ENCODE measurements at regions not wholly inside any gene's neighbourhood (a gene's known extent, or its start where the extent isn't known, plus 50 kb on each side); places are given as distances from the start of the nearest gene placed in this dataset.

GRCh38 chr10:84676536-84676935 is 348.1 kb downstream of the CCSER2 start:
- TF ChIP-seq CTCF (IDR thresholded peaks at IDR 0.05; ENCODE audit: control extremely low read depth, extremely low read depth, low read depth, missing control alignments): no peak
- no peak for DNase-seq (ENCODE audit: extremely low spot score)
- ChIA-PET POLR2A (no interaction called here), CTCF (interaction anchor here (1.7 kb wide), 1 partner anchor 9 kb away, joined by 6 read pairs; no protein-coding TSS in a partner anchor)

DNA sequence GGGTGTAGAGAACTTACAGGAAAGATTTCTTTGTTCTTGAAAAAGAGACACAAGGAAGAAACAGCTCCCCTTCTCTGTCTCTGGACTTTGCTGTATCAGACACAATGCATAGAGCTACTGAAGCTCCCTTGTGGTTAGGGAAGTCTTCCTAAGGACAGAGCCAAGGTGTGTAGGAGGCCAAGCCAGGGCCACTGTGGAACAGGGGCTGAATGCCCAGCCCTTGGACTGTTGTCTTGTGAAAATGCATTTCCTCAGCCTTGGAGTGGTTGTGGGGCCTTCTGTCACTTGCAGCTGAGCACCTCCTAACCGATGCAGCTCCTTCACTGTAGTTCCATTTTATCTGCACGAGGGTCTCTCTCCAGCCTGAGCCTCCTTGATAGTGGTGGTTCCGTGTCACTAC is 353.4 kb downstream of the CCSER2 start:
- POLR2A ChIA-PET: no interaction called here
- CTCF ChIA-PET: interaction anchor here (3.4 kb wide), 1 partner anchor 11 kb away, joined by 15 read pairs; no protein-coding TSS in a partner anchor
- TF ChIP-seq CTCF (IDR thresholded peaks at IDR 0.05; ENCODE audit: control extremely low read depth, extremely low read depth, low read depth, missing control alignments): no peak
- DNase-seq (ENCODE audit: extremely low spot score): no peak

DNA sequence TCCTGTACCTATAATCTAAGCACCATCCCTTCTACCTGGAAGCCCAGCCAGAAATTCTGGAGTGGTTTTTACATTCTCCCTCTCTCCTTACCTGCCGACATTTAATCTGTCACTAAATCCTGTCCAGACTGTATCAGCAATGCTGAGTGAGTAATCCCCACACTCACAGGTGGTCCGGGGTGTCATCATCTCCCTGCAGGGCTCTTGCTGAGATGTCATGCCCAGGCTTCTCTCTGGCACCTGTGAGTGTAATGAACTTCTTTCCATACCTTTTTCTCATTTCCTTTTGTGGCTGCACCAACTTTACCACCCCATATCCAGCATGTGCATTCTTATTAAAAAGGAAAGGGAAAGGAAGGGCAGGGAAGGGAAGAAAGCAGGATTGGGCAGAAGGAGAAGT is 355.2 kb downstream of the CCSER2 start:
- CTCF ChIA-PET: interaction anchor here (1.2 kb wide), 1 partner anchor 10 kb away, joined by 4 read pairs; no protein-coding TSS in a partner anchor
- POLR2A ChIA-PET: no interaction called here
- no peak for DNase-seq (ENCODE audit: extremely low spot score)
- no peak for TF ChIP-seq CTCF (IDR thresholded peaks at IDR 0.05; ENCODE audit: control extremely low read depth, extremely low read depth, low read depth, missing control alignments)

DNA sequence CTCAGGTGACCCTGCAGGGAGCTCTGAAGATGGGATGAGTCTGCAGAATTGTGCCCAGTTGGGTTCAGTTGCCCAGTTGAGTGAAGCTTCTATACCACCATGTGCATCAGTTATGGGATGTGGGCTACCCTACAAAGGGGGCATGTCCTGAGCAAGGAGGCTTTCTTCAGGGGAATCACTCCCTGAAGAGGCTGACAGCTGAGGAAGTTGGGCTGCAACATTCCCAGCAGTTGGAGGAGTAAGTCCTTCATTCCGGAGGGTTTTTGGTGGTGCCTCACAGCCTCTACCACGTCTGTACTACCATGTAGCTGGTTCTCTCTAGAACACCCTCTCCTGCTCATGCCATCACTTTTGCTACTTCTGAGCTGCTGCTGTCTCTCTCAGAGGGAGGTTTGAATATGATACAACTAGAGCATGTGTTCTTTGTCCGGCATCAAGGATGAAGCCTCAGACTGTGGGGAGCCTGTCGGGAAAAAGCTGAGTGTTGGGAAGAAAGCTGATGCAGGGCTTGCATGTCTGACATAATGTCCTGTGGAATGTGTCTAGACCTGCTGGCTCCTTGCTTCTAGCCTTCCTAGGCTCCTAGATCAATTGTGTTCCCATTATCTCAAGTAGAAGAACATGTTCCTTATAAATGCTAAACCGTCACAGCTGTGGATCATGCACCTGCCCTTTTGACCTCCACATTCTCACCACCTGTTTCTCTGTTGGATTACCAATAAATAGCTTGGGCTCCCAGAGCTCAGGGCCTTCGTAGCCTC is 355.8 kb downstream of the CCSER2 start:
- no peak for TF ChIP-seq CTCF (IDR thresholded peaks at IDR 0.05; ENCODE audit: control extremely low read depth, extremely low read depth, low read depth, missing control alignments)
- CTCF ChIA-PET: interaction anchor here (1.2 kb wide), 1 partner anchor 9 kb away, joined by 4 read pairs; no protein-coding TSS in a partner anchor
- POLR2A ChIA-PET: no interaction called here
- DNase-seq (ENCODE audit: extremely low spot score): no peak

DNA sequence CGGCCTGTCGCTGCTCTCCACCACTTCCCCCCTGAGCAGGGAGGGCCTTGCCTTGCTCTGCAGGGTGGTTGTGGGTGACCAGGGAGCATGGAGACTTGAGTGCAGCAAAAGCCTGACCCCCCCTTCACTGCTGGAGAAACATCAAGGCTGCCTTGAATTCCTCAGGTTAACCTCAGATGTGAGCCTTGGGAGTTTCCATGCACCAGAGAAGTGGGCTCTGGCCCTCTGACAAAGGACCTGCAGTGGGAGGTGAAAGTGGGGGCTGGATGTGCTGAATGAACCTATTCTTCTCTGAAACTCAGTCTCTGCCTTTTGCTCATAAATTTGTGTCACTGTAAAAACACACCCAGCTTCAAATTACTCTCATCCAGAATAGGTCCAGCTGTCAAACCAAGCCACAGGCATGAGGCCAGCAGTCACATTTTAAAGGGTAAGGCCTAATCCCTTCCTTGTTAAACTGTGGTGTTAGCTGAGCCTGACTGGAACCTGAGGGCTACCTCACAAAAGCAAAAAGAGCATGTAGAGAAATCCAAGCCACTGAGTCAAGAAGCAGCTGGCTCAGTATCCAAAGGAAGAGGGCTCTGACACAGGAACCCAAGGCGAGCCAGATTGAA is 356.8 kb downstream of the CCSER2 start:
- DNase-seq (ENCODE audit: extremely low spot score): no peak
- ChIA-PET POLR2A (no interaction called here), CTCF (interaction anchor here (0.9 kb wide), 1 partner anchor 31 kb away, joined by 3 read pairs; no protein-coding TSS in a partner anchor)
- TF ChIP-seq CTCF (IDR thresholded peaks at IDR 0.05; ENCODE audit: control extremely low read depth, extremely low read depth, low read depth, missing control alignments): no peak

DNA sequence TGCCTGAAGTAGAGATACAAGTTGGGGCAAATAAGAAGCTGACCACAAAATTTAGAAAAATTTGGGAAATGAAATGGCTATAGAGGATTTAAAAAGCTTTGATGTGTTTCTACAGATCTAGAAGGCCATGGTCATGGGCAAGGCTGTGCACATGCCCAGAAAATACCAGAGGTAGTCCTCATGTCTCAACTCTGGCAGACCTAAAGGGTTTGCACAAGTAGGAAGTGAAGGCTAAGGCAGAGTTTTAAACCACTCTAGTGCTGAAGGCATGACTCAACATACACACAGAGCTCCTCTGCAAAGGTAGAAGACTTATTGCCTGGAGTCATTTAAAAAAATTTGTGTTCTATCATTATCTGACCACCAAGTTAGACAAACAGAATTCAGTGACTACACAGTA is 364.6 kb downstream of the CCSER2 start:
- DNase-seq (ENCODE audit: extremely low spot score): no peak
- CTCF ChIA-PET: interaction anchor here (0.7 to 2.9 kb wide), 4 partner anchors 9 to 29 kb away, joined by 3 to 15 read pairs (median 4); no protein-coding TSS in a partner anchor
- TF ChIP-seq CTCF (IDR thresholded peaks at IDR 0.05; ENCODE audit: control extremely low read depth, extremely low read depth, low read depth, missing control alignments): no peak
- POLR2A ChIA-PET: no interaction called here

All from GM10248 (cell line).